IMR-90 (cell line): ENCODE measurements at regions not wholly inside any gene's neighbourhood (a gene's known extent, or its start where the extent isn't known, plus 50 kb on each side); places are given as distances from the start of the nearest gene placed in this dataset.

ENCODE experiments used
- ATAC-seq: fragments of 200-7000 bp; cut with Tn5 transposase; 2 replicates; pipeline ENCODE4 v1.9.1; 2020; ENCODE audit warnings: low read depth, mild to moderate bottlenecking, moderate library complexity
- BruUV-seq: library from RNA; stranded (reverse); fragments of 400-500 nt; replicated peaks from 2 replicates; lab custom pipeline; 2021; lab: Mats Ljungman, UMichigan
- CTCF ChIA-PET: fragments of 300-600 bp; formaldehyde crosslinking; extraction: SDS; loops from one replicate; lab custom pipeline; 2021; ENCODE audit warnings: antibody characterized with exemption; lab: Yijun Ruan, JAX
- POLR2A ChIA-PET: fragments of 300-600 bp; sonication (Branson Sonifier 250); formaldehyde crosslinking; loops from one replicate; lab custom pipeline; 2022; ENCODE audit warnings: antibody characterized with exemption; ENCODE audit not compliant: unreplicated experiment; lab: Charles Lee
- DNase-seq: peaks from one replicate; pipeline ENCODE4 v3.0.0; 2013
- H2AFZ ChIP-seq: replicated peaks from 2 replicates; pipeline ENCODE3; 2013; ENCODE audit warnings: low read length, mild to moderate bottlenecking; ENCODE audit not compliant: poor library complexity
- H2AK5ac ChIP-seq: 2 replicates; pipeline ENCODE4 v1.6.1; 2013; ENCODE audit warnings: low read depth, low read length, inconsistent platforms
- H2AK9ac ChIP-seq: replicated peaks from 2 replicates; pipeline ENCODE3; 2013; ENCODE audit warnings: mild to moderate bottlenecking, low read depth, low read length, moderate library complexity; ENCODE audit not compliant: poor library complexity
- H2BK120ac ChIP-seq: 2 replicates; pipeline ENCODE4 v1.6.1; 2013; ENCODE audit warnings: low read depth, low read length, inconsistent platforms
- H2BK15ac ChIP-seq: 3 replicates; pipeline ENCODE4 v1.6.1; 2013; ENCODE audit warnings: low read depth, low read length, inconsistent platforms
- H2BK20ac ChIP-seq: 2 replicates; pipeline ENCODE4 v1.6.1; 2013; ENCODE audit warnings: low read depth, mild to moderate bottlenecking, inconsistent platforms, low read length, moderate library complexity
- H2BK5ac ChIP-seq: 2 replicates; pipeline ENCODE4 v1.6.1; 2013; ENCODE audit warnings: mild to moderate bottlenecking, low read depth, low read length, inconsistent platforms; ENCODE audit not compliant: poor library complexity, severe bottlenecking
- H3K14ac ChIP-seq: replicated peaks from 2 replicates; pipeline ENCODE4 v1.6.1; 2013; ENCODE audit warnings: low read depth, low read length, inconsistent platforms
- H3K18ac ChIP-seq: 2 replicates; pipeline ENCODE4 v1.6.1; 2013; ENCODE audit warnings: low read depth, low read length, control low read depth
- H3K23ac ChIP-seq: 2 replicates; pipeline ENCODE4 v1.6.1; 2013; ENCODE audit warnings: low read depth, low read length, inconsistent platforms
- H3K27ac ChIP-seq: 2 replicates; pipeline ENCODE4 v1.5.1; 2013; ENCODE audit warnings: mild to moderate bottlenecking, control low read depth, low read length; ENCODE audit not compliant: insufficient read depth
- H3K27me3 ChIP-seq: 2 replicates; pipeline ENCODE4 v1.6.1; 2013; ENCODE audit warnings: low read length; ENCODE audit not compliant: control insufficient read depth, insufficient read depth
- H3K36me3 ChIP-seq: 2 replicates; pipeline ENCODE4 v1.6.1; 2013; ENCODE audit warnings: low read length, mixed read lengths; ENCODE audit not compliant: control insufficient read depth, insufficient read depth
- H3K4ac ChIP-seq: 2 replicates; pipeline ENCODE4 v1.6.1; 2013; ENCODE audit warnings: low read depth, low read length, inconsistent platforms
- H3K4me1 ChIP-seq: 2 replicates; pipeline ENCODE4 v1.6.1; 2013; ENCODE audit warnings: low read length, mixed read lengths; ENCODE audit not compliant: control insufficient read depth, insufficient read depth
- H3K4me2 ChIP-seq: 2 replicates; pipeline ENCODE4 v1.6.1; 2013; ENCODE audit warnings: low read depth, mild to moderate bottlenecking, control low read depth, low read length, moderate library complexity
- H3K4me3 ChIP-seq: 2 replicates; pipeline ENCODE4 v1.5.1; 2013; ENCODE audit warnings: low read depth, mild to moderate bottlenecking, control low read depth, low read length, moderate library complexity; ENCODE audit not compliant: insufficient read depth
- H3K56ac ChIP-seq: 2 replicates; pipeline ENCODE4 v1.6.1; 2013; ENCODE audit warnings: low read length, inconsistent platforms; ENCODE audit not compliant: insufficient read depth; ENCODE audit errors: extremely low read depth
- H3K79me1 ChIP-seq, 2 experiments: 2 replicates each; pipeline ENCODE4 v1.6.1; 2013; ENCODE audit warnings: low read length in 2 of 2, inconsistent platforms in 1 of 2, low read depth in 1 of 2
- H3K9ac ChIP-seq: 2 replicates; pipeline ENCODE4 v1.6.1; 2013; ENCODE audit warnings: low read depth, low read length, control low read depth
- H3K9me1 ChIP-seq: 2 replicates; pipeline ENCODE4 v1.6.1; 2013; ENCODE audit warnings: low read length, inconsistent platforms; ENCODE audit not compliant: insufficient read depth
- H3K9me3 ChIP-seq: 2 replicates; pipeline ENCODE4 v1.6.1; 2013; ENCODE audit warnings: low read length; ENCODE audit not compliant: control insufficient read depth, insufficient read depth
- H4K20me1 ChIP-seq: 2 replicates; pipeline ENCODE4 v1.6.1; 2013; ENCODE audit warnings: low read length, inconsistent platforms; ENCODE audit not compliant: insufficient read depth
- H4K5ac ChIP-seq: 2 replicates; pipeline ENCODE4 v1.6.1; 2013; ENCODE audit warnings: mild to moderate bottlenecking, low read depth, low read length, control low read depth
- H4K8ac ChIP-seq, 2 experiments: 2 replicates each; pipeline ENCODE4 v1.6.1; 2013; ENCODE audit warnings: low read depth in 2 of 2, low read length in 2 of 2, control low read depth in 1 of 2, inconsistent platforms in 1 of 2
- H4K91ac ChIP-seq: 2 replicates; pipeline ENCODE4 v1.6.1; 2013; ENCODE audit warnings: low read depth, low read length, inconsistent platforms; ENCODE audit not compliant: insufficient read depth
- BHLHE40 ChIP-seq: fragments of 150-350 bp; IDR thresholded peaks from 2 replicates; pipeline ENCODE4 v1.6.1; 2016; ENCODE audit warnings: mild to moderate bottlenecking, low read depth, low read length
- CEBPB ChIP-seq: IDR thresholded peaks from 2 replicates; pipeline ENCODE4 v1.6.1; 2012; ENCODE audit warnings: low read depth, low read length, improper control_type of control experiment
- CHD1 ChIP-seq: IDR thresholded peaks from 2 replicates; pipeline ENCODE4 v1.6.1; 2012; ENCODE audit warnings: low read depth, low read length, improper control_type of control experiment
- CTCF ChIP-seq: conservative IDR thresholded peaks from 2 replicates; pipeline ENCODE4 v1.5.1; 2012; ENCODE audit warnings: mild to moderate bottlenecking, low read depth, low read length, improper control_type of control experiment
- ELK1 ChIP-seq: fragments of 150-350 bp; IDR thresholded peaks from 2 replicates; pipeline ENCODE4 v1.6.1; 2016; ENCODE audit warnings: low read depth, mild to moderate bottlenecking, low read length, moderate library complexity, borderline replicate concordance
- FOS ChIP-seq: fragments of 150-350 bp; IDR thresholded peaks from 2 replicates; pipeline ENCODE4 v1.6.1; 2016; ENCODE audit warnings: low read depth, low read length
- MAFK ChIP-seq: IDR thresholded peaks from 2 replicates; pipeline ENCODE4 v1.6.1; 2012; ENCODE audit warnings: low read depth, low read length, improper control_type of control experiment
- MAZ ChIP-seq: IDR thresholded peaks from 2 replicates; pipeline ENCODE4 v1.6.1; 2012; ENCODE audit warnings: low read depth, mild to moderate bottlenecking, low read length, improper control_type of control experiment, moderate library complexity, borderline replicate concordance
- MXI1 ChIP-seq: IDR thresholded peaks from 2 replicates; pipeline ENCODE4 v1.6.1; 2012; ENCODE audit warnings: low read depth, mild to moderate bottlenecking, low read length, moderate library complexity, borderline replicate concordance
- NFE2L2 ChIP-seq: fragments of 150-350 bp; IDR thresholded peaks from 2 replicates; pipeline ENCODE4 v1.6.1; 2016; ENCODE audit warnings: low read depth, mild to moderate bottlenecking, low read length
- POLR2A ChIP-seq: IDR thresholded peaks from 2 replicates; pipeline ENCODE4 v1.6.1; 2012; ENCODE audit warnings: mild to moderate bottlenecking, low read depth, low read length
- RAD21 ChIP-seq: IDR thresholded peaks from 2 replicates; pipeline ENCODE4 v1.6.1; 2012; ENCODE audit warnings: low read length, improper control_type of control experiment
- RCOR1 ChIP-seq: IDR thresholded peaks from 2 replicates; pipeline ENCODE4 v1.6.1; 2012; ENCODE audit warnings: mild to moderate bottlenecking, low read length, improper control_type of control experiment; ENCODE audit not compliant: insufficient replicate concordance
- RFX5 ChIP-seq: IDR thresholded peaks from 2 replicates; pipeline ENCODE4 v1.8.0; 2012; ENCODE audit warnings: low read depth, mild to moderate bottlenecking, low read length, moderate library complexity
- SMC3 ChIP-seq: fragments of 150-350 bp; IDR thresholded peaks from 2 replicates; pipeline ENCODE4 v1.6.1; 2016; ENCODE audit warnings: low read depth, mild to moderate bottlenecking, antibody characterized with exemption, low read length, moderate library complexity
- USF2 ChIP-seq: fragments of 150-350 bp; IDR thresholded peaks from 2 replicates; pipeline ENCODE4 v1.6.1; 2017; ENCODE audit warnings: mild to moderate bottlenecking, antibody characterized with exemption, low read length, low read depth
- WGBS, 2 experiments: methylation state at CpG; one replicate each; pipeline versions ENCODE4 v1.1.5 to v1.1.7; 2013; ENCODE audit warnings: missing lambda C conversion rate in 2 of 2; ENCODE audit not compliant: insufficient read length in 1 of 2; ENCODE audit errors: extremely low coverage in 2 of 2; 5-methylcytosine and 5-hydroxymethylcytosine counted together
- dilution Hi-C: fragments of 300-500 bp; cut with HindIII; formaldehyde crosslinking; loops from one replicate; pipeline ENCODE4 v1.14.3; 2018; ENCODE audit warnings: low sequenced_read_pairs; ENCODE audit not compliant: unreplicated experiment
- in situ Hi-C: fragments of 300-500 bp; cut with MboI; formaldehyde crosslinking; loops from 3 replicates; pipeline ENCODE4 v1.14.3; 2019; ENCODE audit warnings: low sequenced_read_pairs, inconsistent platforms, mixed read lengths
- intact Hi-C: fragments of 100-400 bp; cut with micrococcal nuclease; formaldehyde crosslinking; loops from 2 replicates; pipeline ENCODE4 v1.10.0; 2022

- Histone ChIP-seq H3K4ac (no peak overlapping the region), H3K79me1 (no peaks in the 10 kb centered on the region), H3K23ac (no peak overlapping the region), H3K27ac (peak overlapping the region; percentile 79; the same call in 1 of the 2 replicates), H4K8ac (no peak overlapping the region), H3K56ac (no peak overlapping the region), H3K4me3 (no peak overlapping the region), H2BK15ac (no peak overlapping the region), H2AFZ (no peak overlapping the region), H3K9ac (no peak overlapping the region), H2AK5ac (no peak overlapping the region), H3K18ac (no peak overlapping the region), H2BK20ac (no peak overlapping the region), H2BK120ac (no peak overlapping the region), H3K14ac (no peak overlapping the region), H3K36me3 (no peaks in the 10 kb centered on the region), H3K9me1 (no peaks in the 10 kb centered on the region), H3K9me3 (no peaks in the 10 kb centered on the region), H3K4me1 (peaks cover 2% of the 10 kb centered on the region; the same call in 1 of the 2 replicates), H3K4me2 (peak overlapping the region; percentile 50; the same call in 1 of the 2 replicates), H2BK5ac (no peak overlapping the region), H4K5ac (no peak overlapping the region), H3K27me3 (no peaks in the 10 kb centered on the region), H2AK9ac (no peak overlapping the region), H4K20me1 (no peaks in the 10 kb centered on the region), H4K91ac (no peak overlapping the region)
- ChIA-PET CTCF (no interaction called here), POLR2A (no interaction called here)
- peak; percentile 30 for DNase-seq
- no TSS peak for BruUV-seq
- WGBS, 2 experiments, result no CpG with 5 or more reads among the region's 1 CpG
- dilution Hi-C loops, result no loop called here
- in situ Hi-C loops, result no loop called here
- TF ChIP-seq RCOR1, result no peak
- TF ChIP-seq RFX5, result no peak
- TF ChIP-seq BHLHE40, result no peak
- TF ChIP-seq NFE2L2, result no peak
- TF ChIP-seq CEBPB, result no peak
- no peak for TF ChIP-seq MAFK
- no peak for TF ChIP-seq SMC3
- no peak for TF ChIP-seq CTCF
- no peak for TF ChIP-seq FOS
- TF ChIP-seq POLR2A, result no peak
- TF ChIP-seq MXI1, result no peak
- no peak for TF ChIP-seq CHD1
- no peak for TF ChIP-seq ELK1
- no peak for TF ChIP-seq MAZ
- no peak for TF ChIP-seq USF2
- no peak for TF ChIP-seq RAD21
- intact Hi-C loops, result no loop called here
- peak; percentile 79 for ATAC-seq
Measured at GRCh38 chr3:118055381-118055780, 979.3 kb downstream of the IGSF11 start.
